ENCODE measurements at regions not wholly inside any gene's neighbourhood (a gene's known extent, or its start where the extent isn't known, plus 50 kb on each side); places are given as distances from the start of the nearest gene placed in this dataset.

GRCh38 chr10:128723631-128724205 lies 597.5 kb upstream of the MKI67 start:
- no peak for DNase-seq

GRCh38 chr10:128725531-128725930 lies 599.3 kb upstream of the MKI67 start:
- no peak for DNase-seq

- no peak for DNase-seq
These were observed 600.9 kb upstream of the MKI67 start for GRCh38 chr10:128727114-128727513.

GRCh38 chr10:128729910-128730420 lies 603.7 kb upstream of the MKI67 start:
- DNase-seq, result no peak

GRCh38 chr10:128730922-128731321 lies 604.7 kb upstream of the MKI67 start:
- no peak for DNase-seq

GRCh38 chr10:128734161-128734560 lies 607.9 kb upstream of the MKI67 start:
- DNase-seq, result no peak

GRCh38 chr10:128734734-128735133 lies 608.5 kb upstream of the MKI67 start:
- DNase-seq, result no peak

- DNase-seq, result no peak
These were observed 609.8 kb upstream of the MKI67 start for GRCh38 chr10:128735996-128736395.

GRCh38 chr10:128738386-128738915 lies 612.2 kb upstream of the MKI67 start:
- no peak for DNase-seq

- DNase-seq, result no peak
These were observed 613.7 kb upstream of the MKI67 start for GRCh38 chr10:128739930-128740329.

- DNase-seq, result no peak
These were observed 615.0 kb upstream of the MKI67 start for GRCh38 chr10:128741180-128741579.

DNA sequence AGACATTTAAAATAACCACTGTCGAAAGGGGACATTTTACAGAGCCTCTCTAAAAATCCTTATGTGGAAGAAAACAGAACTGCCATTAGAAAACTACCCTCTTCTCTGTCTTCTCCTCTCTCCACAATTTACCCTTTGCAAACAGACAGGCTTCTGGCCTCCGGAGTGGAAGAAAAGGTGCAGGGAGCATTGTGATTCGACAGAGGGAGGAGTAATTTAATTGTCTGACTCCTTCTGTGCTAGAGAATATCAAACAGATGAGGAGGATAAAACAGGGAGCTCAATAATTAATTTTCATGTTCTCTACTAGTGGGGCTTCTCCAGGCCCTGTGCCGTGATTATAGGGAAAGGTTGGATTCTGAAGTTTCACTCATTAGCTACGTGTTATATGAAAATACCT lies 615.5 kb upstream of the MKI67 start:
- no peak for DNase-seq

DNA sequence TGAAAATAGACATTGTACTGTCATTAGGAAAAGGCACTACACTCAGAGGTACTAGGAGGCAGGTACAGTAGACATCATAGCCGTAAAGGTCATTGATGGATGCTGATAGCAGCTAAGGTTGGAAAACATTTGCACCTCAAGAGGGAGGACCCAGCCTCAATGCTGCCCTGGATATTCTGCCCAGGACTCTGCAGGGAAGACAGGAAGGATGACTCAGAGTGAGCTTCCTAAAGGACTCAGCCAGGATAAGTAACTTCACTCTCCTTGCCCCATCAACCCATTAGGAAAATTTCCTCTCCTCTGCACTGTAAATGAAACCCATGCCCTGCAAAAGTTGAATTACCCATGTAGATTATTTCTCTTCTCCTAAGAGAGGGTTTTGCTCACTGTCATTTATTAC lies 617.9 kb upstream of the MKI67 start:
- DNase-seq, result no peak

DNA sequence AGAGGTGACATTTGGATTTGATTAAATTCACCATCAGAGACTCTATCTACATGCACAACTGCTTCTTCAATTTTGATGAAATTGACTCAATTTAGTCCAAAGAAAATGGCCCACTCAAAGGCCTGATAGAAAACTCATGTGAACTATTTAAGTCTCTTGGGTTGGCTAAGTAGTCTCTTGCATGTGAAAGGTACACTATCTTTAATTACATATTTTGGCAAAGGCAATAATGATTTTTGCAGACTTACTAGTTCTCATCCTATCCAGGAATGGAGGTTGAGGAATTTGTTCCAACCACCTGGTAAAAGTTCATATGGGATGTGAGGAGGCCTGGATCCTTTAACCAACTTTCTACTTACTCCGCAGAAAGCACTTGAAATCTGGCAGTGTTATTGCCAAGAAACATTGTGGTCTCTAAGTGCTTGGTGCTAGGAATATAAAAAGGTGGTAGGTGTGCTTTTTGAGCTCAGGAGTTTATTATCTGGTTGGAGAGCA lies 618.6 kb upstream of the MKI67 start:
- no peak for DNase-seq

- DNase-seq, result no peak
These were observed 621.5 kb upstream of the MKI67 start for GRCh38 chr10:128747582-128748346.

- DNase-seq, result no peak
These were observed 625.1 kb upstream of the MKI67 start for GRCh38 chr10:128751284-128751683.

DNA sequence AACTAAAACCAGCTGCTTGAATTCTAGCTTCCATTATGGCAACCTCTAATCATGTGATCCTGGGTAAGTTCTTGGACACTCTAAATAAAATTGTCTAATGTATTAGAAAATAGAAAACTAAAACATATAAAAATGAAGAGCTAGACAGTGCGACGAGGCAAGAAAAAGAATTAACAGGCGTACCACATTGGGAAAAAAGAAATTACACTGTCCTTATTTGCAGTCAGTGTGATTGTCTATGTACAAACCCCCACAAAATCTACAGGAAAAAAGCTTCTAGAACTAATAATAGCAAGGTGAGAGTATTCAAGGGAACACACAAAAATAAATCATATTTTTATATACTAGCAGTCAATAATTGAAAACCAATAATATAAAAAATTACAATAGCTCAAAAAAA lies 625.6 kb upstream of the MKI67 start:
- DNase-seq, result no peak

GRCh38 chr10:128759174-128759573 lies 633.0 kb upstream of the MKI67 start:
- no peak for DNase-seq

DNA sequence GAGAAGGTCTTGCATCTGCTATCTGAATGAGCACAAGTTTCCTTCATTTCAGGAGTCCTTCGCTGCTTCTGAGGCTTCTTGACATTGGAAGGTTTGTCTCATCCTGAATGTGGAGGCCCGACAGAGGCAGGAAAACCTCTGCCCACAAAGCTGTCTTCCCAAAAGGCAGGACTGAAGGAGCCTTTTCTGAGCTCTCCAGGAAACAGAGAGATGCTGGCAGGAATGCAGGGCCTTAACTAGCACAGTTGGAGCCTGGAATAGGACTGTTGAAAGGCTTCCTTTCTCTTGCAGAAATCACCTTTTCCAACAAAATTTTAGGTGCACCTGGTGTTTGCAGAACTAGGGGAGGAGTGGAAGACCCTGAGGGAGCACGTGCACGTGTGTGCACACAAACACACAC lies 637.4 kb upstream of the MKI67 start:
- DNase-seq, result no peak

- DNase-seq, result no peak
These were observed 638.0 kb upstream of the MKI67 start for GRCh38 chr10:128764190-128764589.

DNA sequence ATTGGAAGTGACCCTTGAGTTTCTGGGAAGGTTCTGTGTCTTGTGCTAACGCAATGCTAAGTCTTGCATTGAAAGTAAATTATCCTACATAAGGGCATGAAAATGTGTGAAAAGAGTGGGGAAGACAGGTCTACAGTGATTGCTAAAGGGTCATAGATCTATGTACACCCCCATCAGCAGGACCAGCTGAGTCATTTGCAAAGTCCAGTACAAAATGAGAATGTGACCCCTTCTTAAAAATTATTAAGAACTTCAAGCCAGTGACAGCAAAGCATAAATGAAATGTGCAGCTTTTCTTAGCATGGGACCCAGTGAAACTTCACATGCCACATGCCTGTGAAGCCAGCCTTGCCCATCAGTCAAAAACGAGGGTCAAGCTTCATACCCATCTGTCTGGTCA lies 640.7 kb upstream of the MKI67 start:
- no peak for DNase-seq

DNA sequence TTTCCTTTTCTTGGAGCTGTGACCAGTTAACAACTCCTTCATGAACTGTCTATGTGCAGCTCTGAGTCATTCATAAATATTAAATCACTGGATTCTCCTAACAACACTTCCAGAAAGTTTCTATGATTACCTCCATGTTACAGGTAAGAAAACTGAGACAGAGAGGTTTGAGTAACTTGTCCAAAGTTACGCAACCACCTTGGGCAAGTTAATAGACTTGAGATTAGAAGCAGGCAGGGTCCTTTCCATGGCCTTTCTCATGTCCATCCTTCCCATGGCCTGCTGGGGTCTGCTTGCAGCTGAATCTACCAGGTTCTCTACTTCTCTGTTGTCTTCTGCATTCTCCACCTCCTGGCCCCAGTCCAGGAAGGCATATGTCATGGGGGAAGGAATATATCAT lies 648.8 kb upstream of the MKI67 start:
- DNase-seq, result no peak

GRCh38 chr10:128775743-128776142 lies 649.5 kb upstream of the MKI67 start:
- DNase-seq, result no peak

DNA sequence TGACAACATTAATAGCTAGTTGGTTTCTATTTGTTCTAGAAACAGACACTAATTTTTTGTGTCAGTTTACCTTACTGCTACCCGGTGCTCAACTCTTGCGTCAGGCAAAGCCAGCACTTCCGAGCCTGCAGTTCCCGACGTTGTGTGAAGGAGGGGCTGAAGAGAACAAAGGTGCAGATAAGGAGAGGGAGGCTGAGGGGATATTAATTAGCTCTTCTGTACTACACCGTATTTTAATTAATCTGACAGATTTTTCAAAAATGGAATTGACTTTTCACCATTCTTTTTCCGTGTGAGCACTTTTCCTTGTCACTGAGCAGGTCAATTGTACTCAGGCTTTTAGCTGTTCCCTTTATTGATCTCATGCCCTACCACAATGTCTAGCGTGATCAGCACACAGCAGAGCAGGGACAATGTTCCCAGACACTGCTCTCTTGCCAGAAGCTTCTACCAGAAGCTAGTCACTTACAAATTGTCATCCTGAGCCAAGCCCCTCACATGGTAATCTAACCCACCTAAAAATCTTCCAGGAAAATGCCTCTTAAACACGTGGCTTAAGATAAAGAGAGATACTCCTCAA lies 650.5 kb upstream of the MKI67 start:
- DNase-seq, result no peak
